SK-N-MC (cell line): ENCODE measurements at regions not wholly inside any gene's neighbourhood (a gene's known extent, or its start where the extent isn't known, plus 50 kb on each side); places are given as distances from the start of the nearest gene placed in this dataset.

Source experiments
- EZH2 ChIP-seq: fragments of 200-600 bp; sonication (generic); IDR thresholded peaks from one replicate; pipeline ENCODE4 v1.6.1; 2017; ENCODE audit warnings: antibody characterized with exemption
- FOXP2 ChIP-seq: optimal IDR thresholded peaks from 2 replicates; pipeline ENCODE3; 2011; ENCODE audit warnings: mild to moderate bottlenecking, moderate library complexity; ENCODE audit not compliant: insufficient read depth; ENCODE audit errors: extremely low read length, control extremely low read depth
- POLR2AphosphoS5 ChIP-seq: IDR thresholded peaks from 2 replicates; pipeline ENCODE4 v1.6.1; 2012; ENCODE audit warnings: mild to moderate bottlenecking, low read depth, low read length, borderline replicate concordance

DNA sequence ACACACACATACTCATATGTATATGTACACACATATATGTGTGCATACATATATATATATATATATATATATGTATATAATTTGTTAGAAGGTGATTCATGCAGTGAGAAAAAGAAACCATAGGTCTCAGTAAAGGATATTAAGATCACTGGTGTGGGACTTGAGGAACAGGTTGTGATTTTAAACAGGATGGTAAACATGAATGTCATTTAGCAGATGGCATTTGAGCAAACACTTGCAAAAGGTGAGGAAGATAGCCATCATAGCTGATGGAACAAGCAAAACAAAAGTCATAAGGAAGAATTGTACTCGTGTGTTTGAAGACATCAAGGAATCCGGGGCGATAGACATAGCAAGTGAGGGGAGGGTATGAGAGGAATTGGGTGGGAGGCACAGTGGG is 784.5 kb downstream of the TSN start:
- TF ChIP-seq EZH2 (no peak), POLR2AphosphoS5 (no peak), FOXP2 (no peak)
